ENCODE measurements at regions not wholly inside any gene's neighbourhood (a gene's known extent, or its start where the extent isn't known, plus 50 kb on each side); places are given as distances from the start of the nearest gene placed in this dataset.

GRCh38 chr3:72092778-72093177 lies 307.8 kb upstream of the PROK2 start:
- FAIRE-seq (no peak), DNase-seq (ENCODE audit: low read depth in 1 of 2, low spot score in 2 of 2) (no peak)
- H2BK12ac ChIP-seq (ENCODE audit: low read depth, low read length) = no peak overlapping the region
- peak in 2 of 3 experiments; percentile 5 to 8; a peak in 2 of 4 replicates for TF ChIP-seq CTCF (IDR thresholded peaks at IDR 0.05; ENCODE audit: control extremely low read depth in 1 of 3, insufficient read depth in 1 of 3, low read depth in 1 of 3, low read length in 3 of 3)
- TF ChIP-seq RAD21 (IDR thresholded peaks at IDR 0.05 in 1 of 2, conservative IDR thresholded peaks at IDR 0.05 in 1 of 2; ENCODE audit: low read depth in 2 of 2, low read length in 2 of 2) = peak; percentile 4 to 20; a peak in 1 of 4 replicates
- TF ChIP-seq SIRT6 (IDR thresholded peaks at IDR 0.05; ENCODE audit: low read length) = no peak
- H2BK20ac ChIP-seq (ENCODE audit: low read length) = no peak overlapping the region
- H2AK5ac ChIP-seq (ENCODE audit: low read depth, low read length) = no peak overlapping the region
- H2BK15ac ChIP-seq (ENCODE audit: low read length) = peak overlapping the region; percentile 23; the same call in 1 of the 2 replicates
- no peak overlapping the region for H4K8ac ChIP-seq (ENCODE audit: extremely low read depth, insufficient read depth, low read length)
- no peak overlapping the region for H3K4ac ChIP-seq (replicated peaks; ENCODE audit: insufficient read length, low read depth, low read length)
- no peaks in the 10 kb centered on the region for H3K79me2 ChIP-seq (ENCODE audit: control insufficient read depth in 1 of 2, insufficient read depth in 2 of 2, low read length in 2 of 2)
- H3K18ac ChIP-seq (ENCODE audit: extremely low read depth, low read length) = no peak overlapping the region
- no peak overlapping the region for H2AFZ ChIP-seq (ENCODE audit: low read length)
- H3K79me1 ChIP-seq (ENCODE audit: low read depth, low read length) = no peaks in the 10 kb centered on the region
- H4K91ac ChIP-seq (replicated peaks; ENCODE audit: insufficient read length, low read length) = no peak overlapping the region
- WGBS, 2 experiments (ENCODE audit: extremely low coverage in 1 of 2, insufficient coverage in 1 of 2, insufficient read length in 1 of 2, insufficient replicate concordance in 2 of 2, low coverage in 1 of 2, low lambda C conversion rate in 2 of 2, missing lambda C conversion rate in 1 of 2) = 85% methylated on average over 7 of the region's 7 CpGs; no CpG with 5 or more reads in 1 of the 2 experiments
- H3K4me2 ChIP-seq (ENCODE audit: insufficient read depth in 1 of 2, low read depth in 2 of 2, low read length in 2 of 2) = no peak overlapping the region
- H2BK5ac ChIP-seq (ENCODE audit: low read depth, low read length) = no peak overlapping the region
- CTCF ChIA-PET (ENCODE audit: partially characterized antibody) = interaction anchor here (0.7 to 2.3 kb wide), 7 partner anchors 19 to 174 kb away, joined by 3 to 7 read pairs (median 3); no protein-coding TSS in a partner anchor
- H3K27ac ChIP-seq (ENCODE audit: low read depth, low read length) = no peak overlapping the region
- H3K23me2 ChIP-seq (ENCODE audit: low read depth, low read length) = no peaks in the 10 kb centered on the region
- no peak overlapping the region for H3K23ac ChIP-seq (ENCODE audit: insufficient read length)
- no peaks in the 10 kb centered on the region for H4K20me1 ChIP-seq (replicated peaks in 1 of 2; ENCODE audit: control insufficient read depth in 1 of 2, insufficient read depth in 2 of 2, low read length in 2 of 2)
- H3K27me3 ChIP-seq (replicated peaks in 1 of 4; ENCODE audit: control insufficient read depth in 3 of 4, extremely low read depth in 1 of 4, insufficient read depth in 3 of 4, low read length in 3 of 4) = no peaks in the 10 kb centered on the region; a peak in 1 of 7 replicates
- H3K36me3 ChIP-seq (ENCODE audit: control insufficient read depth in 2 of 4, insufficient read depth in 4 of 4, low read length in 3 of 4) = no peaks in the 10 kb centered on the region
- H4K5ac ChIP-seq (ENCODE audit: insufficient read length, low read depth, low read length) = no peak overlapping the region
- H2BK120ac ChIP-seq (replicated peaks; ENCODE audit: low read depth, low read length) = no peak overlapping the region
- no peak overlapping the region for H3K4me3 ChIP-seq (ENCODE audit: extremely low read depth in 1 of 4, insufficient read depth in 2 of 4, low read depth in 3 of 4, low read length in 4 of 4)
- no peak overlapping the region for H3K56ac ChIP-seq (replicated peaks; ENCODE audit: insufficient read length, low read depth, low read length)
- no peaks in the 10 kb centered on the region for H3K9me3 ChIP-seq (ENCODE audit: insufficient read depth in 2 of 2, low read depth in 1 of 2, low read length in 1 of 2)
- H3K9ac ChIP-seq (replicated peaks in 1 of 4; ENCODE audit: extremely low read depth in 1 of 4, low read depth in 3 of 4, low read length in 3 of 4) = no peak overlapping the region
- no peaks in the 10 kb centered on the region for H3K4me1 ChIP-seq (replicated peaks in 1 of 4; ENCODE audit: control insufficient read depth in 3 of 4, insufficient read depth in 4 of 4, low read length in 3 of 4)
- POLR2A ChIA-PET (ENCODE audit: partially characterized antibody) = interaction anchor here (1.3 kb wide), 1 partner anchor 8 kb away, joined by 3 read pairs; no protein-coding TSS in a partner anchor
- H3K14ac ChIP-seq (ENCODE audit: insufficient read length) = no peak overlapping the region

Data from H1 (cell line).